ENCODE measurements at regions not wholly inside any gene's neighbourhood (a gene's known extent, or its start where the extent isn't known, plus 50 kb on each side); places are given as distances from the start of the nearest gene placed in this dataset.

GRCh38 chr11:116644201-116644940, 128.4 kb downstream of the BUD13 start:
- TF ChIP-seq CTCF (IDR thresholded peaks at IDR 0.05) (no peak), POLR2A (IDR thresholded peaks at IDR 0.05) (no peak)
